H1 (cell line): ENCODE measurements at regions not wholly inside any gene's neighbourhood (a gene's known extent, or its start where the extent isn't known, plus 50 kb on each side); places are given as distances from the start of the nearest gene placed in this dataset.

Experiments
- CTCF ChIA-PET: fragments of 300-600 bp; sonication (Branson Sonifier 250); formaldehyde crosslinking; loops from one replicate; lab custom pipeline; 2021; ENCODE audit not compliant: partially characterized antibody; lab: Charles Lee
- POLR2A ChIA-PET: fragments of 300-600 bp; sonication (Branson Sonifier 250); formaldehyde crosslinking; loops from one replicate; lab custom pipeline; 2021; ENCODE audit warnings: inconsistent platforms; ENCODE audit not compliant: partially characterized antibody; lab: Charles Lee
- DNase-seq, 2 experiments: peaks; one replicate each; pipeline versions ENCODE4 v3.0.0 to v3.0.0-alpha.2; 2010 to 2022; ENCODE audit warnings: low spot score in 2 of 2, low read depth in 1 of 2, mixed read lengths in 1 of 2
- FAIRE-seq: peaks from 2 replicates; lab custom pipeline; 2011; peaks lifted over from hg19 to GRCh38; lab: Jason Lieb, UNC
- H2AFZ ChIP-seq: 2 replicates; pipeline ENCODE4 v1.8.1; 2012; ENCODE audit warnings: low read length, inconsistent platforms
- H2AK5ac ChIP-seq: 2 replicates; pipeline ENCODE4 v1.6.1; 2013; ENCODE audit warnings: low read depth, low read length
- H2BK120ac ChIP-seq: replicated peaks from 2 replicates; pipeline ENCODE3; 2013; ENCODE audit warnings: low read depth, low read length, inconsistent platforms
- H2BK12ac ChIP-seq: 2 replicates; pipeline ENCODE4 v1.6.1; 2013; ENCODE audit warnings: low read depth, low read length
- H2BK15ac ChIP-seq: 2 replicates; pipeline ENCODE4 v1.6.1; 2013; ENCODE audit warnings: low read length
- H2BK20ac ChIP-seq: 2 replicates; pipeline ENCODE4 v1.6.1; 2013; ENCODE audit warnings: low read length
- H2BK5ac ChIP-seq: 2 replicates; pipeline ENCODE4 v1.6.1; 2013; ENCODE audit warnings: low read depth, low read length
- H3K14ac ChIP-seq: 2 replicates; pipeline ENCODE4 v1.6.1; 2013; ENCODE audit warnings: inconsistent platforms; ENCODE audit not compliant: insufficient read length
- H3K18ac ChIP-seq: 2 replicates; pipeline ENCODE4 v1.6.1; 2013; ENCODE audit warnings: low read length; ENCODE audit errors: extremely low read depth
- H3K23ac ChIP-seq: 2 replicates; pipeline ENCODE4 v1.6.1; 2013; ENCODE audit warnings: inconsistent platforms; ENCODE audit not compliant: insufficient read length
- H3K23me2 ChIP-seq: 2 replicates; pipeline ENCODE4 v1.6.1; 2013; ENCODE audit warnings: low read depth, low read length
- H3K27ac ChIP-seq: 2 replicates; pipeline ENCODE4 v1.6.1; 2011; ENCODE audit warnings: low read depth, low read length, inconsistent platforms
- H3K27me3 ChIP-seq, 4 experiments: replicated peaks in 1 of 4; 1 replicate in 1 of 4; 2 replicates in 3 of 4; pipeline versions ENCODE4 v1.6.1 to v1.8.1; 2011 to 2013; ENCODE audit warnings: low read length in 3 of 4, mild to moderate bottlenecking in 3 of 4, inconsistent platforms in 2 of 4, mixed read lengths in 2 of 4, moderate library complexity in 1 of 4; ENCODE audit not compliant: control insufficient read depth in 3 of 4, insufficient read depth in 3 of 4; ENCODE audit errors: extremely low read depth in 1 of 4
- H3K36me3 ChIP-seq, 4 experiments: 2 replicates each; pipeline versions ENCODE4 v1.6.1 to v1.8.1; 2011 to 2013; ENCODE audit warnings: mild to moderate bottlenecking in 4 of 4, low read length in 3 of 4, moderate library complexity in 2 of 4, control low read depth in 1 of 4, inconsistent platforms in 1 of 4; ENCODE audit not compliant: insufficient read depth in 4 of 4, control insufficient read depth in 2 of 4
- H3K4ac ChIP-seq: replicated peaks from 2 replicates; pipeline ENCODE3; 2013; ENCODE audit warnings: low read length, low read depth, mixed read lengths, inconsistent platforms; ENCODE audit not compliant: insufficient read length
- H3K4me1 ChIP-seq, 4 experiments: replicated peaks in 1 of 4; 1 replicate in 1 of 4; 2 replicates in 3 of 4; pipeline versions ENCODE4 v1.6.1 to v1.8.1; 2011 to 2013; ENCODE audit warnings: low read length in 3 of 4, inconsistent platforms in 2 of 4, mixed read lengths in 1 of 4; ENCODE audit not compliant: insufficient read depth in 4 of 4, control insufficient read depth in 3 of 4
- H3K4me2 ChIP-seq, 2 experiments: 2 replicates each; pipeline versions ENCODE4 v1.6.1 to v1.8.1; 2011 to 2013; ENCODE audit warnings: low read depth in 2 of 2, low read length in 2 of 2, control low read depth in 1 of 2, inconsistent platforms in 1 of 2, mild to moderate bottlenecking in 1 of 2; ENCODE audit not compliant: insufficient read depth in 1 of 2
- H3K4me3 ChIP-seq, 4 experiments: fragments of 200-600, 300-600 bp in 1 of 4; sonication (generic), shearing (Covaris generic), sonication (Bioruptor Twin) in 1 of 4; 2 replicates each; pipeline versions ENCODE4 v1.5.1 to v1.8.1; 2011 to 2016; ENCODE audit warnings: low read length in 4 of 4, low read depth in 3 of 4, control low read depth in 2 of 4, inconsistent platforms in 2 of 4, mild to moderate bottlenecking in 2 of 4, mixed read lengths in 1 of 4, moderate library complexity in 1 of 4; ENCODE audit not compliant: insufficient read depth in 2 of 4; ENCODE audit errors: extremely low read depth in 1 of 4
- H3K56ac ChIP-seq: replicated peaks from 2 replicates; pipeline ENCODE3; 2013; ENCODE audit warnings: low read depth, mild to moderate bottlenecking, mixed read lengths, low read length, inconsistent platforms; ENCODE audit not compliant: insufficient read length
- H3K79me1 ChIP-seq: 2 replicates; pipeline ENCODE4 v1.6.1; 2013; ENCODE audit warnings: low read depth, low read length, control low read depth
- H3K79me2 ChIP-seq, 2 experiments: 2 replicates each; pipeline versions ENCODE4 v1.6.1 to v1.8.1; 2012 to 2013; ENCODE audit warnings: low read length in 2 of 2, mild to moderate bottlenecking in 2 of 2, inconsistent platforms in 1 of 2; ENCODE audit not compliant: insufficient read depth in 2 of 2, control insufficient read depth in 1 of 2
- H3K9ac ChIP-seq, 4 experiments: replicated peaks in 1 of 4; 1 replicate in 1 of 4; 2 replicates in 3 of 4; pipeline versions ENCODE4 v1.6.1 to v1.8.1; 2011 to 2013; ENCODE audit warnings: low read depth in 3 of 4, low read length in 3 of 4, control low read depth in 2 of 4, mild to moderate bottlenecking in 2 of 4, moderate library complexity in 2 of 4, inconsistent platforms in 1 of 4; ENCODE audit errors: extremely low read depth in 1 of 4
- H3K9me3 ChIP-seq, 2 experiments: 2 replicates each; pipeline versions ENCODE4 v1.6.1 to v1.8.1; 2012 to 2013; ENCODE audit warnings: mild to moderate bottlenecking in 2 of 2, moderate library complexity in 2 of 2, control low read depth in 1 of 2, inconsistent platforms in 1 of 2, low read depth in 1 of 2, low read length in 1 of 2, mixed read lengths in 1 of 2; ENCODE audit not compliant: insufficient read depth in 2 of 2
- H4K20me1 ChIP-seq, 2 experiments: replicated peaks in 1 of 2; 2 replicates each; pipeline versions ENCODE3 to v1.8.1; 2011 to 2013; ENCODE audit warnings: inconsistent platforms in 2 of 2, low read length in 2 of 2, mild to moderate bottlenecking in 1 of 2; ENCODE audit not compliant: insufficient read depth in 2 of 2, control insufficient read depth in 1 of 2
- H4K5ac ChIP-seq: 2 replicates; pipeline ENCODE4 v1.6.1; 2013; ENCODE audit warnings: low read length, low read depth, mixed read lengths, inconsistent platforms; ENCODE audit not compliant: insufficient read length
- H4K8ac ChIP-seq: 2 replicates; pipeline ENCODE4 v1.8.0; 2013; ENCODE audit warnings: mild to moderate bottlenecking, moderate library complexity, low read length, inconsistent platforms; ENCODE audit not compliant: insufficient read depth; ENCODE audit errors: extremely low read depth
- H4K91ac ChIP-seq: replicated peaks from 2 replicates; pipeline ENCODE3; 2013; ENCODE audit warnings: low read length, mixed read lengths, inconsistent platforms; ENCODE audit not compliant: insufficient read length
- MAFK ChIP-seq: IDR thresholded peaks from 2 replicates; pipeline ENCODE4 v1.6.1; 2012; ENCODE audit warnings: low read depth, mild to moderate bottlenecking, improper control_type of control experiment, low read length
- SRF ChIP-seq: IDR thresholded peaks from 2 replicates; pipeline ENCODE4 v1.6.1; 2011; ENCODE audit warnings: mild to moderate bottlenecking, low read depth, low read length, moderate library complexity
- SUZ12 ChIP-seq: fragments of 200-600 bp; sonication (generic); IDR thresholded peaks from 2 replicates; pipeline ENCODE4 v1.6.1; 2012; ENCODE audit warnings: mild to moderate bottlenecking, inconsistent platforms, low read length, moderate library complexity, mixed read lengths
- WGBS, 2 experiments: shearing (Covaris generic) in 1 of 2; methylation state at CpG; one replicate each; pipeline versions ENCODE4 v1.1.6 to v1.1.7; 2013 to 2015; ENCODE audit warnings: low lambda C conversion rate in 2 of 2, mixed read lengths in 2 of 2, inconsistent platforms in 1 of 2, low coverage in 1 of 2, missing lambda C conversion rate in 1 of 2; ENCODE audit not compliant: insufficient replicate concordance in 2 of 2, insufficient coverage in 1 of 2, insufficient read length in 1 of 2; ENCODE audit errors: extremely low coverage in 1 of 2, missing lambda C conversion rate in 1 of 2; 5-methylcytosine and 5-hydroxymethylcytosine counted together
- TF ChIP-seq, protein P1 (sequence below): IDR thresholded peaks from 2 replicates; pipeline ENCODE4 v1.6.1; 2012; ENCODE audit warnings: inconsistent platforms

DNA sequence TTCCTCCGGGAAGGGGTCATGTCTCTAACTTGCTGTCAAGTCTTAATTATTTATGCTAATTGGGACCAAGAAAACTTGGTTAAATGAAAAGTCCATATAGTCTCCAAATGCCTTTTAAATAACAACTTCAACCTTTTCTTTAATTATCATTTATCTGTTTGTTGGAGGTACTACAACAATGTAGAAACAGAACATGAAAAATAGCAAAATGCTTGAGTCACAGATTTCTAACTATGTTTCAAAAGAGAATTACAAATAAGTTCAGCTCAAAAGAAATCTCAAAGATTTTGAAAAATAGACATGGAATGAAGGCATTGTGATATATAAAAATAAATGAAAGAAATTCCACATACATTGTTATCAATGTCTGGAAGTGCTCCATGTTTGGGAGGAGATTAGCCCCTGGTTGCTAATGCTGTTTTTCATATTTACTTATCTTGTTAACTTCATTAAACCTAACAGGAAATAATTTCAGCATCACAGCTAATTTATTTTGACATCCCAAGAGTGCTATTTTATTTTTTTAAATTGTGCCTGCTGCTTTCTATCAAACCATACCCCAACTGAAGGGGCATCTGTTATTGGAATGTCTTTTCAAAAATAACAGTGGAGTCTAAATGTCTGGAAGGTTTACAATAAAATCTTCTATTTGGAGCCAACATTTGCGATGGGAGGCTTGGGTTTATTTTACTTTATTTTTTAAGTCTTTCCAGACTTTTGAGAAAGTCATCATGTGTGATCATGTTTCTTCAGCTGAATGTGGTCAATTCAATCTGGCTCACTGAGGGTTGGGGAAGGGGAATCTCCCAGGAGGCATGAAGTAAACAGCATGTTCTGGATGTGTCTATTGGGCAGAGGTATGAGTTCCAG is 53.1 kb upstream of the ANKRD55 start:
- Histone ChIP-seq H3K4me1 (peaks cover 0 to 3% (median 0%) of the 10 kb centered on the region in 4 experiments; a peak in 1 of 7 replicates), H2BK20ac (no peak overlapping the region), H3K79me1 (no peaks in the 10 kb centered on the region), H2BK12ac (no peak overlapping the region), H3K56ac (no peak overlapping the region), H4K91ac (no peak overlapping the region), H2BK15ac (no peak overlapping the region), H3K4me2 (no peak overlapping the region), H3K36me3 (no peaks in the 10 kb centered on the region), H3K27me3 (no peaks in the 10 kb centered on the region), H3K23ac (no peak overlapping the region), H2AFZ (no peak overlapping the region), H3K9me3 (no peaks in the 10 kb centered on the region), H3K9ac (no peak overlapping the region), H4K8ac (no peak overlapping the region), H3K14ac (no peak overlapping the region), H2BK5ac (no peak overlapping the region), H4K20me1 (no peaks in the 10 kb centered on the region), H2BK120ac (no peak overlapping the region), H3K4me3 (no peak overlapping the region), H3K27ac (no peak overlapping the region), H3K23me2 (no peaks in the 10 kb centered on the region), H3K4ac (no peak overlapping the region), H4K5ac (no peak overlapping the region), H2AK5ac (no peak overlapping the region), H3K18ac (no peak overlapping the region), H3K79me2 (no peaks in the 10 kb centered on the region)
- FAIRE-seq (no peak), DNase-seq (no peak)
- 97% methylated on average over 2 of the region's 2 CpGs; no CpG with 5 or more reads in 1 of the 2 experiments for WGBS, 2 experiments
- ChIA-PET CTCF (no interaction called here), POLR2A (no interaction called here)
- TF ChIP-seq SRF (no peak), MAFK (no peak), SUZ12 (no peak)
- TF ChIP-seq, protein P1, sequence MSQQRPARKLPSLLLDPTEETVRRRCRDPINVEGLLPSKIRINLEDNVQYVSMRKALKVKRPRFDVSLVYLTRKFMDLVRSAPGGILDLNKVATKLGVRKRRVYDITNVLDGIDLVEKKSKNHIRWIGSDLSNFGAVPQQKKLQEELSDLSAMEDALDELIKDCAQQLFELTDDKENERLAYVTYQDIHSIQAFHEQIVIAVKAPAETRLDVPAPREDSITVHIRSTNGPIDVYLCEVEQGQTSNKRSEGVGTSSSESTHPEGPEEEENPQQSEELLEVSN, result no peak
